NCI-H146 treated with DMSO at 0.1 percent for 48 hours (cell line): ENCODE measurements at regions not wholly inside any gene's neighbourhood (a gene's known extent, or its start where the extent isn't known, plus 50 kb on each side); places are given as distances from the start of the nearest gene placed in this dataset.
A peak's percentile ranks its signal among the peaks of the same experiment; 100 is the strongest.
"Not testable (repeated sequence)": the region's sequence is repeated elsewhere in the genome, so short reads cannot be mapped to it uniquely, and the experiment has no call there.

Source experiments
- DNase-seq: peaks from one replicate; lab custom pipeline; 2025; ENCODE audit not compliant: unreplicated experiment; lab: John Stamatoyannopoulos, UW

- DNase-seq, result no peak
Measured at GRCh38 chr4:174183259-174183658, 100.2 kb downstream of the FBXO8 start.

- no peak for DNase-seq
Measured at GRCh38 chr4:174181827-174182226, 101.6 kb downstream of the FBXO8 start.

- DNase-seq, result no peak
Measured at GRCh38 chr4:174177536-174177935, 105.9 kb downstream of the FBXO8 start.

- not testable (repeated sequence) for DNase-seq
Measured at GRCh38 chr4:174175836-174176235, 107.6 kb downstream of the FBXO8 start.

GRCh38 chr4:174173360-174173759 is 110.1 kb downstream of the FBXO8 start:
- DNase-seq, result no peak

GRCh38 chr4:174172274-174172673 is 111.2 kb downstream of the FBXO8 start:
- DNase-seq, result no peak

GRCh38 chr4:174170906-174171305 is 112.6 kb downstream of the FBXO8 start:
- no peak for DNase-seq

- DNase-seq, result no peak
Measured at GRCh38 chr4:174170091-174170490, 113.4 kb downstream of the FBXO8 start.

GRCh38 chr4:174157106-174157607 is 126.3 kb downstream of the FBXO8 start:
- DNase-seq, result no peak

- DNase-seq, result peak; percentile 49
Measured at GRCh38 chr4:174156239-174156826, 127.1 kb downstream of the FBXO8 start.

GRCh38 chr4:174154215-174154854 is 129.1 kb downstream of the FBXO8 start:
- peak; percentile 21 for DNase-seq

- DNase-seq, result no peak
Measured at GRCh38 chr4:174152717-174153466, 130.6 kb downstream of the FBXO8 start.

- no peak for DNase-seq
Measured at GRCh38 chr4:174147863-174148262, 135.6 kb downstream of the FBXO8 start.

GRCh38 chr4:174144106-174144505 is 139.4 kb downstream of the FBXO8 start:
- no peak for DNase-seq

- DNase-seq, result no peak
Measured at GRCh38 chr4:174141876-174142275, 141.6 kb downstream of the FBXO8 start.

GRCh38 chr4:174138616-174139015 is 144.9 kb downstream of the FBXO8 start:
- no peak for DNase-seq

GRCh38 chr4:174137698-174138097 is 145.8 kb downstream of the FBXO8 start:
- DNase-seq, result no peak

GRCh38 chr4:174135936-174136406 is 147.5 kb downstream of the FBXO8 start:
- no peak for DNase-seq

GRCh38 chr4:174135530-174135929 is 147.9 kb downstream of the FBXO8 start:
- DNase-seq, result no peak

- DNase-seq, result no peak
Measured at GRCh38 chr4:174134361-174134760, 149.1 kb downstream of the FBXO8 start.

GRCh38 chr4:174133551-174133950 is 149.9 kb downstream of the FBXO8 start:
- no peak for DNase-seq

- DNase-seq, result no peak
Measured at GRCh38 chr4:174131901-174132300, 151.6 kb downstream of the FBXO8 start.
